Lower leg skin (tissue), 3 donors: ENCODE measurements at regions not wholly inside any gene's neighbourhood (a gene's known extent, or its start where the extent isn't known, plus 50 kb on each side); places are given as distances from the start of the nearest gene placed in this dataset.

Experiments
- CTCF ChIP-seq, 3 donors: fragments of 450-650 bp; IDR thresholded peaks; one replicate each; pipeline ENCODE4 v1.5.1; 2016; ENCODE audit warnings: antibody characterized with exemption in 3 of 3, mild to moderate bottlenecking in 3 of 3, moderate library complexity in 2 of 3
- POLR2A ChIP-seq, 2 donors: fragments of 450-650 bp; IDR thresholded peaks; one replicate each; pipeline ENCODE4 v1.6.1; 2016 to 2017; ENCODE audit warnings: antibody characterized with exemption in 2 of 2, mild to moderate bottlenecking in 1 of 2, moderate library complexity in 1 of 2

- TF ChIP-seq CTCF (IDR thresholded peaks at IDR 0.05) (no peak), POLR2A (IDR thresholded peaks at IDR 0.05) (no peak)
These were observed 2363.8 kb downstream of the PCDH9 start for GRCh38 chr13:64866331-64866730.
